ENCODE measurements at regions not wholly inside any gene's neighbourhood (a gene's known extent, or its start where the extent isn't known, plus 50 kb on each side); places are given as distances from the start of the nearest gene placed in this dataset.

- ATAC-seq (no peak), DNase-seq (no peak)
- no peak for TF ChIP-seq CTCF (IDR thresholded peaks at IDR 0.05)
- Histone ChIP-seq H3K27me3 (no peaks in the 10 kb centered on the region), H3K27ac (no peak overlapping the region), H3K4me3 (no peak overlapping the region), H3K9me3 (no peaks in the 10 kb centered on the region), H3K36me3 (no peaks in the 10 kb centered on the region), H3K4me1 (peaks cover 3% of the 10 kb centered on the region)
- intact Hi-C loops (cut with DNase I) = no loop called here
Observed at GRCh38 chr4:184528713-184529112, 54.4 kb upstream of the IRF2 start.

- no peaks in the 10 kb centered on the region for H3K27me3 ChIP-seq
- no peak for TF ChIP-seq CTCF (IDR thresholded peaks at IDR 0.05)
- DNase-seq = no peak
Observed at GRCh38 chr4:184528051-184528450, 53.7 kb upstream of the IRF2 start.

GRCh38 chr4:184526228-184526627, 51.9 kb upstream of the IRF2 start:
- no peak overlapping the region for H3K27ac ChIP-seq
- intact Hi-C loops (cut with DNase I) = no loop called here
- TF ChIP-seq CTCF (IDR thresholded peaks at IDR 0.05) = no peak
- ATAC-seq (no peak), DNase-seq (no peak)
- H3K9me3 ChIP-seq = no peaks in the 10 kb centered on the region
- H3K4me3 ChIP-seq = no peak overlapping the region
- no peaks in the 10 kb centered on the region for H3K36me3 ChIP-seq
- H3K27me3 ChIP-seq = no peaks in the 10 kb centered on the region
- H3K4me1 ChIP-seq = no peaks in the 10 kb centered on the region

More at GRCh38 chr4:184528051-184528450, 53.7 kb upstream of the IRF2 start:
- ATAC-seq = no peak
- H3K9me3 ChIP-seq = no peaks in the 10 kb centered on the region
- intact Hi-C loops (cut with DNase I) = no loop called here
- no peak overlapping the region for H3K27ac ChIP-seq
- no peak overlapping the region for H3K4me3 ChIP-seq
- no peaks in the 10 kb centered on the region for H3K36me3 ChIP-seq
- H3K4me1 ChIP-seq = no peaks in the 10 kb centered on the region

Data from upper lobe of right lung (tissue), 1 donor.